PC-9 (cell line): ENCODE measurements at regions not wholly inside any gene's neighbourhood (a gene's known extent, or its start where the extent isn't known, plus 50 kb on each side); places are given as distances from the start of the nearest gene placed in this dataset.

Experiments used
- BruUV-seq: library from RNA; stranded (reverse); fragments of 400-500 nt; replicated peaks from 2 replicates; lab custom pipeline; 2021; lab: Mats Ljungman, UMichigan
- CTCF ChIA-PET: fragments of 300-600 bp; sonication (Branson Sonifier 250); formaldehyde crosslinking; loops from one replicate; lab custom pipeline; 2022; ENCODE audit warnings: antibody characterized with exemption; lab: Charles Lee
- POLR2A ChIA-PET: fragments of 300-600 bp; sonication (Branson Sonifier 250); formaldehyde crosslinking; loops from one replicate; lab custom pipeline; 2022; ENCODE audit warnings: antibody characterized with exemption; ENCODE audit not compliant: unreplicated experiment; lab: Charles Lee
- DNase-seq, 2 experiments: peaks; one replicate each; pipeline versions ENCODE4 v3.0.0 to v3.0.0-alpha.2; 2015 to 2022; ENCODE audit warnings: mixed read lengths in 1 of 2
- H2AFZ ChIP-seq: fragments of 200-600 bp; sonication (generic); 2 replicates; pipeline ENCODE4 v1.8.1; 2017; ENCODE audit warnings: antibody characterized with exemption
- H3F3A ChIP-seq: fragments of 200-600 bp; sonication (generic); 2 replicates; pipeline ENCODE4 v1.8.1; 2017; ENCODE audit warnings: antibody characterized with exemption, mild to moderate bottlenecking, low read depth; ENCODE audit not compliant: insufficient read depth
- H3K27ac ChIP-seq: fragments of 200-600 bp; sonication (generic); 2 replicates; pipeline ENCODE4 v1.6.1; 2016; ENCODE audit warnings: mixed run types
- H3K27me3 ChIP-seq: fragments of 200-600 bp; sonication (generic); 2 replicates; pipeline ENCODE4 v1.6.1; 2016; ENCODE audit warnings: low read depth, mixed run types; ENCODE audit not compliant: insufficient read depth
- H3K36me3 ChIP-seq: fragments of 200-600 bp; sonication (generic); 2 replicates; pipeline ENCODE4 v1.6.1; 2016; ENCODE audit warnings: low read depth, mixed run types
- H3K4me1 ChIP-seq: fragments of 200-600 bp; sonication (generic); replicated peaks from 2 replicates; pipeline ENCODE4 v1.6.1; 2016; ENCODE audit warnings: mixed run types; ENCODE audit not compliant: insufficient read depth
- H3K4me2 ChIP-seq: fragments of 200-600 bp; sonication (generic); 2 replicates; pipeline ENCODE4 v1.6.1; 2017; ENCODE audit warnings: mixed run types
- H3K4me3 ChIP-seq: fragments of 200-600 bp; sonication (generic); 2 replicates; pipeline ENCODE4 v1.6.1; 2016; ENCODE audit warnings: mixed run types
- H3K79me2 ChIP-seq: fragments of 200-600 bp; sonication (generic); 2 replicates; pipeline ENCODE4 v1.6.1; 2017; ENCODE audit warnings: low read depth, mixed run types
- H3K9me2 ChIP-seq: fragments of 200-600 bp; sonication (generic); 2 replicates; pipeline ENCODE4 v1.8.1; 2017; ENCODE audit warnings: mild to moderate bottlenecking; ENCODE audit not compliant: insufficient read depth
- H3K9me3 ChIP-seq: fragments of 200-600 bp; sonication (generic); 2 replicates; pipeline ENCODE4 v1.8.1; 2016; ENCODE audit warnings: low read depth; ENCODE audit not compliant: insufficient read depth
- H4K20me1 ChIP-seq: fragments of 200-600 bp; sonication (generic); 2 replicates; pipeline ENCODE4 v1.8.1; 2017; ENCODE audit not compliant: insufficient read depth
- EZH2 ChIP-seq: fragments of 200-600 bp; sonication (generic); IDR thresholded peaks from 2 replicates; pipeline ENCODE4 v1.8.0; 2017; ENCODE audit warnings: antibody characterized with exemption, low read depth
- intact Hi-C: fragments of 100-400 bp; cut with micrococcal nuclease; formaldehyde crosslinking; loops from one replicate; pipeline ENCODE4 v1.10.0; 2022; ENCODE audit not compliant: unreplicated experiment
- TF ChIP-seq, protein P1 (sequence below): fragments of 200-600 bp; sonication (generic); conservative IDR thresholded peaks from 2 replicates; pipeline ENCODE4 v1.6.1; 2017; ENCODE audit warnings: mixed run types, antibody characterized with exemption, mild to moderate bottlenecking, moderate library complexity

DNA sequence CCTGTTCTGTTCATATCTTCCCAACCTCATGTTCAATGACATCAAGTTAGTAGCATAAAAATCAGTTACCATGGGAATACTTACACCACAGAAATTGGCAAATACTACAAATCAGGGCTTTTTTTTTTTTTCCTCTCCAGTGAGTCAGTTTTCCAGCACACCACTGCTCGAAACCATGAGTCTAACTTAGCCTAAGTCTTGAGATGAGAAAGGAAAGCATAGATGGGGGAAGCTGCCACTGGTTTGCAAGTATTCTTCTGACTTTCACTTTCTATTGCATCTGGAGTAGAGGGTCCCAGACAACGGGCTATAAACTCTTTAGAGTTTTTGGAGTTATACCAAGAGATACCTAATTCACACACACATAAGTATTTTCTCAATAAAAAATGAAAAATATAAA lies 416.1 kb upstream of the LMCD1 start:
- H3K4me1 ChIP-seq, result no peaks in the 10 kb centered on the region
- ChIA-PET CTCF (no interaction called here), POLR2A (no interaction called here)
- no peak overlapping the region for H3K4me3 ChIP-seq
- intact Hi-C loops, result no loop called here
- H2AFZ ChIP-seq, result no peak overlapping the region
- no peaks in the 10 kb centered on the region for H3K9me2 ChIP-seq
- no peaks in the 10 kb centered on the region for H3F3A ChIP-seq
- no peaks in the 10 kb centered on the region for H3K36me3 ChIP-seq
- H4K20me1 ChIP-seq, result no peaks in the 10 kb centered on the region
- no peak for TF ChIP-seq EZH2
- TF ChIP-seq, protein P1, sequence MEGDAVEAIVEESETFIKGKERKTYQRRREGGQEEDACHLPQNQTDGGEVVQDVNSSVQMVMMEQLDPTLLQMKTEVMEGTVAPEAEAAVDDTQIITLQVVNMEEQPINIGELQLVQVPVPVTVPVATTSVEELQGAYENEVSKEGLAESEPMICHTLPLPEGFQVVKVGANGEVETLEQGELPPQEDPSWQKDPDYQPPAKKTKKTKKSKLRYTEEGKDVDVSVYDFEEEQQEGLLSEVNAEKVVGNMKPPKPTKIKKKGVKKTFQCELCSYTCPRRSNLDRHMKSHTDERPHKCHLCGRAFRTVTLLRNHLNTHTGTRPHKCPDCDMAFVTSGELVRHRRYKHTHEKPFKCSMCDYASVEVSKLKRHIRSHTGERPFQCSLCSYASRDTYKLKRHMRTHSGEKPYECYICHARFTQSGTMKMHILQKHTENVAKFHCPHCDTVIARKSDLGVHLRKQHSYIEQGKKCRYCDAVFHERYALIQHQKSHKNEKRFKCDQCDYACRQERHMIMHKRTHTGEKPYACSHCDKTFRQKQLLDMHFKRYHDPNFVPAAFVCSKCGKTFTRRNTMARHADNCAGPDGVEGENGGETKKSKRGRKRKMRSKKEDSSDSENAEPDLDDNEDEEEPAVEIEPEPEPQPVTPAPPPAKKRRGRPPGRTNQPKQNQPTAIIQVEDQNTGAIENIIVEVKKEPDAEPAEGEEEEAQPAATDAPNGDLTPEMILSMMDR, result no peak
- no peak overlapping the region for H3K4me2 ChIP-seq
- no TSS peak for BruUV-seq
- H3K79me2 ChIP-seq, result no peaks in the 10 kb centered on the region
- no peaks in the 10 kb centered on the region for H3K9me3 ChIP-seq
- H3K27ac ChIP-seq, result no peak overlapping the region
- no peaks in the 10 kb centered on the region for H3K27me3 ChIP-seq
- no peak for DNase-seq

DNA sequence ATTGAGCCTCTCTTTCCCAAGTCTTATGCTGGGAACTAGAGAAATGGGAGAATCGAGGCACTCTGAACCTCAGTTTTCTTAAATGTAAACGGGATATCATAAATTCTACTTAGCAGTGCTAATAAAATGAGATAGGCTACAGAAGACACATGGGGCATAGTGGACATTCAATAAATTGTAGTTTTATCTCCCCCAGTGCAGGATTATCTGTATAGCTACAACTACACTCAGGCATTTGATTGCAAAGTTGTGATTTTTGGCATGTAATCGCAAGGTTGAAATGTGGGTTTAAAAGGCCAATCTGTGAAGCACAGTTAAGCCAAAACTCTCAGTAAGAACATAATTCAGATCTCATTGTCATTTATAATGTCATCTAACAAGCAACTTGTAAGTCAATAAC lies 413.7 kb upstream of the LMCD1 start:
- Histone ChIP-seq H3K79me2 (no peaks in the 10 kb centered on the region), H3K9me2 (no peaks in the 10 kb centered on the region), H3K27me3 (no peaks in the 10 kb centered on the region), H2AFZ (no peak overlapping the region), H3K4me1 (no peaks in the 10 kb centered on the region), H3K4me2 (no peak overlapping the region), H4K20me1 (no peaks in the 10 kb centered on the region), H3F3A (no peaks in the 10 kb centered on the region), H3K9me3 (no peaks in the 10 kb centered on the region), H3K36me3 (no peaks in the 10 kb centered on the region), H3K27ac (no peak overlapping the region), H3K4me3 (no peak overlapping the region)
- BruUV-seq, result no TSS peak
- CTCF ChIA-PET, result no interaction called here
- intact Hi-C loops, result no loop called here
- no peak for DNase-seq
- TF ChIP-seq EZH2, result no peak
- TF ChIP-seq, protein P1, result no peak
- POLR2A ChIA-PET, result no interaction called here

DNA sequence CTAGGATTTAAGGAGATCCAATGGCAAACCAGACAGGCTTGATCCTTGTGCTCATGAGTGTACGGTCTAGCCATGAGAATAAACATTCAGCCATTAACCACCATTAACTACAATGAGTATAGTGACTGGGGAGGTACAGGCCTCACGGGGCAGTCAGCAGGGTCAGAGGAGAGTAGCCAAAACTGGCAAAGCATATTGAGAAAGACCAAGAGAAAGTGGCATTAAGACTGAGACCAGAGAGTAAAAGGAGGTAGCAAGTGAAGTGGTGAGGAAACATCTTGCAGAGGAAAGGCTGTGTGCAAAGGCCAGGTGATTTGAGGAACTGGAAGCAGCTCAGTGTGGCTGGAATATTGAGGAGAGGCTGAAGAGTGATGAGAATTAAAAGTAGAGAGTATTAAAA lies 407.2 kb upstream of the LMCD1 start:
- Histone ChIP-seq H3K27ac (no peak overlapping the region), H3K27me3 (no peaks in the 10 kb centered on the region), H3K4me3 (no peak overlapping the region), H4K20me1 (no peaks in the 10 kb centered on the region), H3K36me3 (no peaks in the 10 kb centered on the region), H2AFZ (no peak overlapping the region), H3K9me2 (no peaks in the 10 kb centered on the region), H3K4me1 (no peaks in the 10 kb centered on the region), H3K9me3 (no peaks in the 10 kb centered on the region), H3K79me2 (no peaks in the 10 kb centered on the region), H3F3A (no peaks in the 10 kb centered on the region), H3K4me2 (no peak overlapping the region)
- CTCF ChIA-PET, result no interaction called here
- DNase-seq, result no peak
- BruUV-seq, result no TSS peak
- TF ChIP-seq, protein P1, result no peak
- no peak for TF ChIP-seq EZH2
- intact Hi-C loops, result no loop called here
- POLR2A ChIA-PET, result no interaction called here
